ENCODE measurements at regions not wholly inside any gene's neighbourhood (a gene's known extent, or its start where the extent isn't known, plus 50 kb on each side); places are given as distances from the start of the nearest gene placed in this dataset.

DNA sequence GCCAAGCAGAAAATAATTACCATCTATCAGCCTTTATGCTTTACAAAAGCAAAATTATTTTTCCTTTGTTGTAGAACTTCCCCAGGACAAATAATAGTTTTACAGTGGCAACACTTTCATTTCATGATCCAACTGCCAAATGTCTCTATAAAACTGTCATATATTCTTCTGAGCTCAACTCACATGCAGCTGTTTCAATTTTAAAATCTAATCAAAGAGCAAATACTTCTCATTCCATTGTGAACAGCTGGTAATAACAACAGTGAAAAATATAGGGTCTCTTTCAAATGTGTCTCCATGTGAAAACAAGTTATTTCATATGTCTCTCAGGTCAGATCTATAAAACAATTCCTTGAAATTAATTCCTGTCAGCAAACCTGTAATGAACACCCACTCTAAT lies 270.6 kb upstream of the SLC7A11 start:
- TF ChIP-seq, protein P1, sequence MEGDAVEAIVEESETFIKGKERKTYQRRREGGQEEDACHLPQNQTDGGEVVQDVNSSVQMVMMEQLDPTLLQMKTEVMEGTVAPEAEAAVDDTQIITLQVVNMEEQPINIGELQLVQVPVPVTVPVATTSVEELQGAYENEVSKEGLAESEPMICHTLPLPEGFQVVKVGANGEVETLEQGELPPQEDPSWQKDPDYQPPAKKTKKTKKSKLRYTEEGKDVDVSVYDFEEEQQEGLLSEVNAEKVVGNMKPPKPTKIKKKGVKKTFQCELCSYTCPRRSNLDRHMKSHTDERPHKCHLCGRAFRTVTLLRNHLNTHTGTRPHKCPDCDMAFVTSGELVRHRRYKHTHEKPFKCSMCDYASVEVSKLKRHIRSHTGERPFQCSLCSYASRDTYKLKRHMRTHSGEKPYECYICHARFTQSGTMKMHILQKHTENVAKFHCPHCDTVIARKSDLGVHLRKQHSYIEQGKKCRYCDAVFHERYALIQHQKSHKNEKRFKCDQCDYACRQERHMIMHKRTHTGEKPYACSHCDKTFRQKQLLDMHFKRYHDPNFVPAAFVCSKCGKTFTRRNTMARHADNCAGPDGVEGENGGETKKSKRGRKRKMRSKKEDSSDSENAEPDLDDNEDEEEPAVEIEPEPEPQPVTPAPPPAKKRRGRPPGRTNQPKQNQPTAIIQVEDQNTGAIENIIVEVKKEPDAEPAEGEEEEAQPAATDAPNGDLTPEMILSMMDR (conservative IDR thresholded peaks at IDR 0.05; ENCODE audit: low read length) = no peak
- TF ChIP-seq EZH2phosphoT487 (IDR thresholded peaks at IDR 0.05; ENCODE audit: borderline replicate concordance) = no peak
